Keratinocyte (primary cell): ENCODE measurements at regions not wholly inside any gene's neighbourhood (a gene's known extent, or its start where the extent isn't known, plus 50 kb on each side); places are given as distances from the start of the nearest gene placed in this dataset.

ENCODE experiments used
- EZH2 ChIP-seq: IDR thresholded peaks from one replicate; pipeline ENCODE4 v1.6.1; 2012; ENCODE audit warnings: inconsistent platforms, mild to moderate bottlenecking, low read length, moderate library complexity
- TF ChIP-seq, protein P1 (sequence below), 3 experiments: IDR thresholded peaks in 1 of 3; conservative IDR thresholded peaks in 1 of 3; optimal IDR thresholded peaks in 1 of 3; 2 replicates in 2 of 3; 3 replicates in 1 of 3; pipeline versions ENCODE3 to v1.5.1; 2011; ENCODE audit warnings: low read length in 3 of 3, mild to moderate bottlenecking in 3 of 3, moderate library complexity in 2 of 3, control low read depth in 1 of 3, inconsistent platforms in 1 of 3; ENCODE audit not compliant: insufficient read depth in 2 of 3; ENCODE audit errors: extremely low read depth in 1 of 3

GRCh38 chr16:52070341-52071057, 476.4 kb downstream of the TOX3 start:
- no peak for TF ChIP-seq EZH2
- TF ChIP-seq, protein P1, sequence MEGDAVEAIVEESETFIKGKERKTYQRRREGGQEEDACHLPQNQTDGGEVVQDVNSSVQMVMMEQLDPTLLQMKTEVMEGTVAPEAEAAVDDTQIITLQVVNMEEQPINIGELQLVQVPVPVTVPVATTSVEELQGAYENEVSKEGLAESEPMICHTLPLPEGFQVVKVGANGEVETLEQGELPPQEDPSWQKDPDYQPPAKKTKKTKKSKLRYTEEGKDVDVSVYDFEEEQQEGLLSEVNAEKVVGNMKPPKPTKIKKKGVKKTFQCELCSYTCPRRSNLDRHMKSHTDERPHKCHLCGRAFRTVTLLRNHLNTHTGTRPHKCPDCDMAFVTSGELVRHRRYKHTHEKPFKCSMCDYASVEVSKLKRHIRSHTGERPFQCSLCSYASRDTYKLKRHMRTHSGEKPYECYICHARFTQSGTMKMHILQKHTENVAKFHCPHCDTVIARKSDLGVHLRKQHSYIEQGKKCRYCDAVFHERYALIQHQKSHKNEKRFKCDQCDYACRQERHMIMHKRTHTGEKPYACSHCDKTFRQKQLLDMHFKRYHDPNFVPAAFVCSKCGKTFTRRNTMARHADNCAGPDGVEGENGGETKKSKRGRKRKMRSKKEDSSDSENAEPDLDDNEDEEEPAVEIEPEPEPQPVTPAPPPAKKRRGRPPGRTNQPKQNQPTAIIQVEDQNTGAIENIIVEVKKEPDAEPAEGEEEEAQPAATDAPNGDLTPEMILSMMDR (optimal IDR thresholded peaks at IDR 0.05 in 1 of 3, IDR thresholded peaks at IDR 0.05 in 1 of 3, conservative IDR thresholded peaks at IDR 0.05 in 1 of 3; ENCODE audit: extremely low read depth in 1 of 3, insufficient read depth in 2 of 3, low read length in 3 of 3), result no peak
